ENCODE measurements at regions not wholly inside any gene's neighbourhood (a gene's known extent, or its start where the extent isn't known, plus 50 kb on each side); places are given as distances from the start of the nearest gene placed in this dataset.
"Not testable (repeated sequence)": the region's sequence is repeated elsewhere in the genome, so short reads cannot be mapped to it uniquely, and the experiment has no call there.

DNA sequence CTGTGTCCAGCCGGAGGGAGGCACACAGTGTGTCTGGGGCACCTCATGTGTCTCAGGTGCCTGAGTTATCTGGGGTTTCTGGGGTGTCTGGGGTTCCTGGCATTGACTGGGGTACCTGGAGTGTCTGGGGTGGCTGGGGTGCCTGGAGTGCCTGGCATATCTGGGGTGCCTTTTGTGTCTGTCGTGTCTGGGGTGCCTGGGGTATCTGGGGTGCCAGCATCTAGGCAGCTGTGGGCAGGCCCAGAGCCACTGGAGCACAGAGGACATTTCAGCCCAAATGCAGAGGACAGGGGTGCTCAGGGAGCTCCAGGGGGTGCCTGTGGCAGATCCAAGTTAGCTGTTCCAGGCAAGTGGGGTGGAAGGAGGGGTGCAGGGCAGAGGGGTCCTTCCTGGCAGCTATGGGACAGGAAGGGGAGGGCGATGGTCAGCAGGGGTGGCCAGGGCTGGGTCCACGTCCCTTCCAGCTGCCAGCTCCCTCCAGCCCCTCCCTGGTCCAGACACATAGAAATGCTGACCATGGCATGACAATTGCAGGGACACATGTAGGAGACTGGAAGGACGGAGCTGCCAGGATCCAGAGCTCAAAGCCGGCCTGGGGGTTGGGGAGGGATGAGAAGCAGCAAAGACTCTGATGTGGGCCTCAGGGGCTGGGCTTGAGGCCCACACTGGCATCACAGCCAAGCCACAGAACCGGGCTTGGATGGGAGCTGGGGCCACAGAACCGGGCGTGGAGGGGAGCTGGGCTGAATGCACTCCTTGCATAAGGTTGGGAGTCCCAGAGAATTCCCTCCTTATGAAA is 133.0 kb downstream of the BRD1 start:
- no peak for DNase-seq

DNA sequence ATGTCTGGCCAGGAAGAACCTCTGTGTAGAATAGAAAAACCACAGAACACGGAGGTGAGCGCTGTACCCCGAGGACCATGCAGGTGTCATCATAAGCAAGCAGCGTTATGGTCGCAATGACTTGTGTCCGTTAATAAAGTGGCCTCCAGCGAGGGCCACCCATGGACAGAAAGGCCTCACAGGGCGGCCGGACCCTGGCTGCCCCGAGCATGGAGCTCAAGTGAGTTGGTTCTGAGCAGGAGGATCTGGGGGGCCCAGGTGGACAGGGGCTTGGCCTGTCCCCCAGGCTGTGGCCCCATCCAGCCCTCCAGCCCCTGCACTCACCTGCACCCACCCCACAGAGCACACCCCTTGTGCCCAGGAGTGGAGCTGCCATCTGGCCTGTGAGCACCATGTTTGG is 133.8 kb downstream of the BRD1 start:
- no peak for DNase-seq

GRCh38 chr22:49693416-49693815 is 134.3 kb downstream of the BRD1 start:
- no peak for DNase-seq

- DNase-seq = no peak
Observed at GRCh38 chr22:49692499-49693225, 135.0 kb downstream of the BRD1 start.

GRCh38 chr22:49691256-49691655 is 136.4 kb downstream of the BRD1 start:
- no peak for DNase-seq

- DNase-seq = no peak
Observed at GRCh38 chr22:49690454-49690853, 137.2 kb downstream of the BRD1 start.

DNA sequence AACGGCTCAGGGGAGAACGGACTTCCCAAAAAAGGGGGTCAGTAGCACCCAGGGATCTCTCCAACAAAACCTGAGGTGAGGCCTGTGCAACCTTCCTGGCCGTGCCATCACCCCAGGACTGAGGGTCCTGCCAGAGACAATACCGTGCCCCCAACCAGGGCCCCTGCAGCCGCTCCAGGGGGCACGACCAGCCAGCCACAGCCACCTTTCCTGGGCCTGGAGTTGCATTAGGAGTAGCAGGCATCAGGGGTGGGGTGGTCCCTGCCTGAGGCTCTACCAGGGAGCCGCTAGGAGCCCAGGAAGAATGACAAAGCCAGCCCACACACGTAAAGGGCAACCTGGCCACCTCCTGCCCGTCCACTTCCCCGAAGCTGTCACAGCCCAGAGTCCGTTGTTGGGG is 137.8 kb downstream of the BRD1 start:
- DNase-seq = no peak

DNA sequence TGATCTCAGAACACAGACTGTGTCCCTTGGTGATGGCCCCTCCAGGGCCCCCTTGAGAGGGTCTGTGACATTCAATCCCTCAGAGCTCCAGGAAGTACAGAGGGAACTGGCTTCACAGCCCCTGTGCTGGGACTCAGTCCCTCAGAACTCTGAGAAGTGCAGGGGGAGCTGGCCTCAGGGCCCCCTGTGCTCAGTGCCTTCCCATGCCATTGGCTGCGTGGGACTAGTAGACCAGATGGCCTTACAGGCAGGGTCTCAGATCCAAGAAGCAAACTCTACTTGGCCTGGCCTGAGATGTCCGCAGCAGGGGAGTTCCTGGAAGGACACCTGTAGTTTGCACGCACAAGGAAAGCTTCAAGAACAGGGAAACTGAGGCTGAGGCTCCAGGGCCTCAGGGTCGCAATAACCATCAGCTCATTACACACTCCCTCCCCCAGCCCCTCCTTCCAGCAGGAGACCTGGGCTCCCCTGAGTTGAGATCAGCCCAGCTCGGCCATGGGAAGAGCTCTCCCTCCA is 138.4 kb downstream of the BRD1 start:
- no peak for DNase-seq

DNA sequence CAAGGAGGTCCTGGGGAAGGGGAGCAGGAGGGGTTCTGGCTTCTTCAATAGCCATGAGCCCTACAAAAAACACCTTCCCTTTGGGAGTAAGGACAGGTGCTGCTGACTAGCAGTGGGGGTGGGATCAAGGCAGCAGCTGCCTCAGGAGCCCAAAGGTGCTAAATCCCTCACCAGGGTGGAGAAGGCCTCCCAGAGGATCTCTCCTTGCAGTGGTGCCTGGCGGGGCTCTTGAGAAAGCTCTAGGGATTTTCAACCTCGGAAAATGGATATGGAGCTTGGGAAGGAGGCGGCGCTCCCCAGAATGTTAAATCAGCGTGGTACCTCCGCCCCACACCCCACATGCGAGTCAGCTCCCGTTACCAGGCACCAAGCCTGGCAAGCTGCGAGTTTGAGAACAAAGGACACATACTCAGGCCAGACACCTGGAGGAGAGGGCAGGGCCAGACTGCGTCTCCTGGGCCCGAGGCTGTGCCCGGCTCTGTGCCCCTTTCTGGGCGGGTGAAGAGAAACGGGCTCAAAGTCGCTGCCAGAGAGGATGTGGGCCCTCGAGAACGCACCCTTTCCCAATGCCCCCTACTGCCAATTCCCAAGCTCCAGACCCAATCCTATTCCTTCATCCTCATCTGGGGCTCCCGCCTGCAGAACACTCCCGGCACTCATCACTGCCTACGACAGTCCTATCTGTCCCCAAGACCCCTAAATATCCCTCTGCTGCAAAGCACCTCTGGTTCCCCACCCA is 139.0 kb downstream of the BRD1 start:
- no peak for DNase-seq

- DNase-seq = no peak
Observed at GRCh38 chr22:49687786-49688515, 139.7 kb downstream of the BRD1 start.

- no peak for DNase-seq
Observed at GRCh38 chr22:49687333-49687732, 140.3 kb downstream of the BRD1 start.

GRCh38 chr22:49686495-49687219 is 141.0 kb downstream of the BRD1 start:
- DNase-seq = no peak

GRCh38 chr22:49685686-49686085 is 142.0 kb downstream of the BRD1 start:
- DNase-seq = no peak

DNA sequence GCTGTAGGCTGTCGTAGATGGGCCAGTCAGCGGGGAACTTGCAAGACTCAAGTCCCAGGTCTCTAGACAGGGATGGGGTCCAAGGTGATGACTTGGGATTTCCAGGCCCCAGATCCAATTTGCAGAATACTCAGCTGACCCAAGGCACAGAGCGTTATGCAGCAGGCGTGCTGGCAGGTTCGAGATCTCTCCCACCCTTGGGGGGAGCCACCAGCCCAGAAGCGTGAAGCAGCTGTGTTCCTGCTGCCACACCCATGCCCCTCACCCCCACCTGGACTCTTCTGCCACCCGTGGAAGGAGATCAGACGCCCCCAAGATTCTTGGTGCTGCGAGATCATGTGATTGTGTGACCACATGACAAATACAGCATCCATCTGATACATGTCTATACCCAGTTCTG is 142.6 kb downstream of the BRD1 start:
- no peak for DNase-seq

GRCh38 chr22:49683032-49683431 is 144.6 kb downstream of the BRD1 start:
- DNase-seq = no peak

- DNase-seq = not testable (repeated sequence)
Observed at GRCh38 chr22:49680819-49681218, 146.9 kb downstream of the BRD1 start.

DNA sequence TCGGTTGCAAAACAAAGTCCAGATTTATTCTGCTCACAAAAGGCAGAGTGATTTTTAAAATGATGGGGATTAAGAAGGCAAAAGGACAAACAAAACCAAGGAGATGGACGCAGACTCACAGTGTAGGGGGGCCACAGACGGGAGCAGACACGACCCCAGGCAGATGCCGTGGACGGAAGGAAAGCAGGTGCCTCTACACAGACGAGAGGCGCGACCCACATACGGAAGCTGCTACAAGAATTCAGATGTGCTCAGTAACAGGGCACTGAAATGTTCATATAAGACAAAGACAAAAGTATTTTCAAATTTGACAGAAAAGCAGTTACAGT is 148.9 kb downstream of the BRD1 start:
- DNase-seq = no peak

DNA sequence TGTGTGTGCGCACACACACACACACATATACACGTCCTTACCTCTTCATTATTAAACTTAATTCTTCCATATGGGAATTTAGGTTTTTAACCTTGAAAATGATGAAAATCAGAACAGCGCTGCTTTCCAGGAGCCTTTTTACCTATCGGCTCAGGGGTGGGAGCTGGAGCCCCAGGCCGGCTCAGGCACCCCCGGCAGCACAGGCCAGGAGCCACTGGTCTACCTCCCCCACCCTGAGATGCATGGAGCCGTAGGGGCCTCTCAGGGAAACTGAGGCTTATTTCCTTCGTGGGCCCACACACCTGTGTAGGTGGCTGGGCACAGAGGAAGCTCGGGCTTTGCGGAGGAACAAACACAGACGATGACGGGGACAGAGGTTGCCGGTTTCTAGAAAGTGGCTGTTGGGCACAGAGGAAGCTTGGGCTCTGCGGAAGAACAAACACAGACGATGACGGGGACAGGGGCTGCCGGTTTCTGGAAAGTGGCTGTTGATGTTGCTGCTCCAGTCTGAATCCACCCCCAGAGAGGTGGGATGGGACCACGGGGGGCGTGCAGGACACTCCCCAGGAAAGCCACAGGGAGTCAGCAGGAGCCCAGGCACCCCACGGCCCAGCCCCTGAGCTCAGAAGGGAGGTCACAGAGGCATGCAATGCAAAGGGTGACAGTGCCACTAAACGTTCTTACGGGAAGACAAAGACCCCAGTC is 149.4 kb downstream of the BRD1 start:
- DNase-seq = no peak

- DNase-seq = no peak
Observed at GRCh38 chr22:49677495-49677889, 150.2 kb downstream of the BRD1 start.

DNA sequence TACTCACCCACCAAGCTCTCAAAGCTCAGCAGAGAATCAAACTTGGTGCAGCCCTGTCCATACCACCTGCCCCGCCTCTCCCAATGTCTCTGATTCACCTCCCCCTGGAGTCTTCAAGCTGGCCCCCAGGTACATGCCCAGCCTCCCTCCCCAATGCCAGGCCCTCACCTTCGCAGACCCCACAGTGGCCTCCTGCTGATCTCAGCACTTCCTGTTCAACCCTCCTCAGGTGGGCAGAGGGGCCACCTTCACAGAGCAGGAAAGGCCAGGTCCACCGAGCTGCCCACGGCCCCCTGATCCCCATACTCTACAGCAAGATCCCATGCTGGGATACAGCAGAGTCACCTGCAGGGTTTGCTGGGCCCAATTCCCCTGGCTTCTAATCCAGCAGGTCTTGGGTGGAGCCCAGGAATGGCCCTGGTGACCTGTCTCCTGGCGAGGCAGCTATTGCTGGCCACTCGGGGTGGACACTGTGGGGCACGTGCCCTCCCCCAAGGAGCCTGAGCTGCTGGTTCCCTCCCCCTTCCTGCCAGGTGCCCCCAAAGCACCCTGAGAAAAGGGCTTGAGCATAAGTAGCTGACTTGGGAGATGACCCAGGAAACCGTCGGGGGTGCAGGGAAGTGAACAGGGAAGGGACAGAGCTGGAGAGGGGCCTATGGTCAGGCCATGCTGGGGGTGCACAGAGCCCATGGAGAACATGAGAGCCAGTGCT is 150.7 kb downstream of the BRD1 start:
- no peak for DNase-seq

- DNase-seq = no peak
Observed at GRCh38 chr22:49676230-49676629, 151.4 kb downstream of the BRD1 start.
